A549 (cell line): ENCODE measurements at regions not wholly inside any gene's neighbourhood (a gene's known extent, or its start where the extent isn't known, plus 50 kb on each side); places are given as distances from the start of the nearest gene placed in this dataset.

Experiments used
- ATAC-seq, 2 experiments: fragments of 200-7000 bp in 1 of 2; fragments of >200 bp in 1 of 2; cut with Nextera tagmentation in 1 of 2; cut with Tn5 transposase in 1 of 2; 3 replicates each; pipeline versions ENCODE4 v1.8.0 to v1.9.1; 2018 to 2020; ENCODE audit warnings: mild to moderate bottlenecking in 1 of 2, moderate library complexity in 1 of 2
- CTCF ChIA-PET: fragments of 300-600 bp; sonication (Branson Sonifier 250); formaldehyde crosslinking; extraction: SDS; loops from one replicate; lab custom pipeline; 2021; ENCODE audit warnings: antibody characterized with exemption, inconsistent platforms; lab: Yijun Ruan, JAX
- POLR2A ChIA-PET: fragments of 350-600 bp; formaldehyde crosslinking; extraction: SDS; loops from one replicate; lab custom pipeline; 2021; ENCODE audit warnings: antibody characterized with exemption, inconsistent platforms; lab: Yijun Ruan, JAX
- DNase-seq, 2 experiments: peaks; one replicate each; pipeline versions ENCODE4 v3.0.0 to v3.0.0-alpha.2; 2011 to 2016; ENCODE audit warnings: low read depth in 1 of 2, low spot score in 1 of 2
- FAIRE-seq: peaks from 2 replicates; lab custom pipeline; 2011; peaks lifted over from hg19 to GRCh38; lab: Jason Lieb, UNC
- H3K27ac ChIP-seq, 2 experiments: fragments of >200 bp; sonication (Bioruptor Twin); formaldehyde crosslinking; 3 replicates each; pipeline ENCODE4 v1.5.1; 2016 to 2017
- H3K4me1 ChIP-seq: fragments of >200 bp; sonication (Bioruptor Twin); formaldehyde crosslinking; 3 replicates; pipeline ENCODE4 v1.6.1; 2016
- H3K4me2 ChIP-seq: fragments of >200 bp; sonication (Bioruptor Twin); formaldehyde crosslinking; 3 replicates; pipeline ENCODE4 v1.6.1; 2016
- H3K4me3 ChIP-seq: fragments of >200 bp; sonication (Bioruptor Twin); formaldehyde crosslinking; 3 replicates; pipeline ENCODE4 v1.5.1; 2016
- H3K9me3 ChIP-seq: fragments of >200 bp; sonication (Bioruptor Twin); formaldehyde crosslinking; 3 replicates; pipeline ENCODE4 v1.6.1; 2016
- FOSL2 ChIP-seq, 2 experiments: fragments of 450-650 bp in 1 of 2; fragments of >200 bp in 1 of 2; sonication (Bioruptor Twin) in 1 of 2; formaldehyde crosslinking; IDR thresholded peaks; 2 replicates each; pipeline versions ENCODE4 v1.5.0 to v1.6.1; 2016 to 2020; ENCODE audit warnings: mild to moderate bottlenecking in 1 of 2, moderate library complexity in 1 of 2
- FOXS1 ChIP-seq: fragments of 250-450 bp; sonication (Bioruptor Pico); IDR thresholded peaks from 2 replicates; pipeline ENCODE4 v1.5.0; 2020; ENCODE audit warnings: mild to moderate bottlenecking, moderate library complexity
- HDAC2 ChIP-seq: fragments of 200-600 bp; sonication (generic); IDR thresholded peaks from 2 replicates; pipeline ENCODE4 v1.6.1; 2016
- JUN ChIP-seq, 2 experiments: fragments of >200 bp; sonication (Bioruptor Twin); formaldehyde crosslinking; IDR thresholded peaks; 2 replicates in 1 of 2; 3 replicates in 1 of 2; pipeline ENCODE4 v1.6.1; 2016 to 2017
- PHF8 ChIP-seq: fragments of 200-600 bp; sonication (generic); IDR thresholded peaks from 2 replicates; pipeline ENCODE4 v1.6.1; 2016; ENCODE audit warnings: low read depth, mild to moderate bottlenecking, antibody characterized with exemption, moderate library complexity, borderline replicate concordance
- RNF2 ChIP-seq: fragments of 200-600 bp; sonication (generic); IDR thresholded peaks from 2 replicates; pipeline ENCODE4 v1.6.1; 2016; ENCODE audit warnings: low read depth, mild to moderate bottlenecking, antibody characterized with exemption, moderate library complexity, borderline replicate concordance
- TFCP2L1 ChIP-seq: fragments of 250-450 bp; sonication (Bioruptor Pico); IDR thresholded peaks from 2 replicates; pipeline ENCODE4 v1.5.0; 2021; ENCODE audit warnings: mild to moderate bottlenecking
- WGBS: methylation state at CpG from one replicate; pipeline ENCODE4 v1.1.6; 2017; ENCODE audit errors: missing lambda C conversion rate; 5-methylcytosine and 5-hydroxymethylcytosine counted together
- TF ChIP-seq, protein P1 (sequence below): fragments of 250-450 bp; sonication (Bioruptor Pico); IDR thresholded peaks from 2 replicates; pipeline ENCODE4 v1.5.0; 2021; ENCODE audit warnings: mild to moderate bottlenecking, moderate library complexity, borderline replicate concordance
- TF ChIP-seq, protein P2 (sequence below): fragments of 200-600 bp; sonication (generic); IDR thresholded peaks from 2 replicates; pipeline ENCODE4 v1.6.1; 2016; ENCODE audit warnings: antibody characterized with exemption, mild to moderate bottlenecking, moderate library complexity

DNA sequence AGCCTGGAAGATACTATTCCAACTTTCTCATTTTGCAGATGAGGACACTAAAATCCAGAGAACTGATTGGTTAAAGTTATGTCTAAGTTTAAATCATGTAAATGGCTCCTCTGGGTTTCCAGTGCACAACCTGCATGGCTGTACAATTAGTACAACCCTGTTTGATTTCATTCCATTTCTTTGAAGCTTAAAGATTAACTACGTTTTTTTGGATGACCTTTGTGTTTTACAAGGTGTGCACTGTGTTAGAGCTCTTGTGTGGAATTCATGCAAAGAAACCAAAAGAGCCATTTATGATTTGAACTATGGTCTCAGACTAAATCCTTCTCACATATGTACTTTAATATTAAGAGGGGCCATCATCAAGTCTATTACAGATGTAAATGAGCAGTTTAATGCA lies 149.5 kb downstream of the TMEM168 start:
- H3K4me3 ChIP-seq: no peak overlapping the region
- H3K4me1 ChIP-seq: no peaks in the 10 kb centered on the region
- no peak for ATAC-seq
- FAIRE-seq: no peak
- no peak overlapping the region for H3K4me2 ChIP-seq
- no peak overlapping the region for H3K27ac ChIP-seq
- TF ChIP-seq, protein P1, sequence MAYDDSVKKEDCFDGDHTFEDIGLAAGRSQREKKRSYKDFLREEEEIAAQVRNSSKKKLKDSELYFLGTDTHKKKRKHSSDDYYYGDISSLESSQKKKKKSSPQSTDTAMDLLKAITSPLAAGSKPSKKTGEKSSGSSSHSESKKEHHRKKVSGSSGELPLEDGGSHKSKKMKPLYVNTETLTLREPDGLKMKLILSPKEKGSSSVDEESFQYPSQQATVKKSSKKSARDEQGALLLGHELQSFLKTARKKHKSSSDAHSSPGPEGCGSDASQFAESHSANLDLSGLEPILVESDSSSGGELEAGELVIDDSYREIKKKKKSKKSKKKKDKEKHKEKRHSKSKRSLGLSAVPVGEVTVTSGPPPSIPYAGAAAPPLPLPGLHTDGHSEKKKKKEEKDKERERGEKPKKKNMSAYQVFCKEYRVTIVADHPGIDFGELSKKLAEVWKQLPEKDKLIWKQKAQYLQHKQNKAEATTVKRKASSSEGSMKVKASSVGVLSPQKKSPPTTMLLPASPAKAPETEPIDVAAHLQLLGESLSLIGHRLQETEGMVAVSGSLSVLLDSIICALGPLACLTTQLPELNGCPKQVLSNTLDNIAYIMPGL: no peak
- no peak for TF ChIP-seq RNF2
- POLR2A ChIA-PET: no interaction called here
- no peaks in the 10 kb centered on the region for H3K9me3 ChIP-seq
- no peak for DNase-seq
- WGBS: 2% methylated on average over 1 of the region's 1 CpG
- CTCF ChIA-PET: no interaction called here

DNA sequence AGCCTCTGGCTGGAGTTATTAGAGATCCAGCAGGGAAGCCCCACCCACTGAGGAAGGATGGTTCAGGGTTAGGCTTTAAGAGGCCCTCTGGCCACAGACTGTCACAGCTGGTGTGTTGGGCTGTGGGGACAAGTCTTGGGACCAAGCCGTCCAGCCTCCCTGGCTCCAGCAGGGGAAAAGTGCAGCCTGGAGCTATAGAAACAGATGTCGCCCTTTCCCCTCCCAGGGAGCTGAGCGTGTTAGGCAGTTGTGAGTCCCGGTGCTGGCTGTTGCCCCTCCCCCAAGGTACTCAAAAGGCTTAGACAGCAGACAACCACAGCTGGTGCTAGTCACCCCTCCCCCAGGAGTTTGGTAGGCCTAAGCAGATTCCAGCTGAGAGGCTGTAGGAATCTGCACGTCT lies 143.4 kb downstream of the TMEM168 start:
- ATAC-seq (no peak), DNase-seq (no peak), FAIRE-seq (no peak)
- WGBS: 57% methylated on average over 4 of the region's 5 CpGs
- no peak overlapping the region for H3K4me2 ChIP-seq
- no peak for TF ChIP-seq PHF8
- CTCF ChIA-PET: no interaction called here
- POLR2A ChIA-PET: no interaction called here
- H3K27ac ChIP-seq: no peak overlapping the region
- H3K4me3 ChIP-seq: no peak overlapping the region
- 0 out of 3 replicates have a peak, but pooled peaks cover 2% of the 10 kb centered on the region for H3K9me3 ChIP-seq
- no peaks in the 10 kb centered on the region for H3K4me1 ChIP-seq

DNA sequence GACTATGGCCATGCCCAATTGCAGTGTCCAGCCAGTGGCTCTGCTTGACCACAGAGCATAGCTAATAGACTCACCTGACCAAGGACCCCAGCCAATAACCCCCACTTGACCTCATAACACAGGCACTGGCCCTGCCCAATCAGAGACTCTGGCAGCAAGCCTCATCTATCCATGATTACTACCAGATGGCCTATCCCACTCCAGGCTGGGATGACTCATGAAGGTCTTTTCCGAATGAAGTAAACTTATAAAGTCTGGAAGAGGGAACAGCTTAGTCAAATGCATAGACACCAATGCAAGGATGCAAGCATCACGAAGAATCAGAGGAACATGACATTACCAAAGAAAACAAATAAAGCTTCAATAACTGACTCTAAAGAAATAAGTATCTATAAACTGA lies 141.4 kb downstream of the TMEM168 start:
- ATAC-seq: no peak
- CTCF ChIA-PET: no interaction called here

DNA sequence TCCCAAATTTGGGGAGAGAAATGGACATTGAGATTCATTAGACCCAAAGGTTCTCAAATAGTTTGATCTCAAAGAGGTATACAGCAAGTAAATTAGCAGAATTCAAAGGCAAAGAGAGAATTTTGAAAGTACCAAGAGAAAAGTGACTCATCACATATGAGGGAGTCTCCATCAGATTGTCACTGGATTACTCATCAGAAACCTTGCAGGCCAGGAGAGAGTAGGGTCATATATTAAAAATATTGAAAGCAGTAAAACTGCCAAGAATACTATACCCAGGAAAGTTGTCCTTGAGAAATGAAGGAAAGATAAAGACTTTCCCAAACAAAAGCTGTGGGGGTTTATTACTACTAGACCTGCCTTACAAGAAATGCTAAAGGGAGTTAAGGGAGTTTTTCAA lies 140.6 kb downstream of the TMEM168 start:
- FAIRE-seq (no peak), ATAC-seq (peak in 1 of 2 experiments; percentile 43; a peak in 1 of 6 replicates), DNase-seq (no peak)
- ChIA-PET CTCF (no interaction called here), POLR2A (no interaction called here)
- Histone ChIP-seq H3K4me3 (no peak overlapping the region), H3K4me1 (no peaks in the 10 kb centered on the region), H3K4me2 (no peak overlapping the region), H3K27ac (no peak overlapping the region), H3K9me3 (0 out of 3 replicates have a peak, but pooled peaks cover 2% of the 10 kb centered on the region)
- TF ChIP-seq FOSL2 (IDR thresholded peaks at IDR 0.05): no peak
- TF ChIP-seq FOSL2 (CRISPR knock-in tag; IDR thresholded peaks at IDR 0.05): peak; percentile 51; the same call in 1 of the 2 replicates
- TF ChIP-seq TFCP2L1 (CRISPR knock-in tag): no peak

More for the DNA sequence above, 141.4 kb downstream of the TMEM168 start:
- H3K9me3 ChIP-seq: 0 out of 3 replicates have a peak, but pooled peaks cover 2% of the 10 kb centered on the region
- H3K27ac ChIP-seq: no peak overlapping the region
- TF ChIP-seq, protein P2, sequence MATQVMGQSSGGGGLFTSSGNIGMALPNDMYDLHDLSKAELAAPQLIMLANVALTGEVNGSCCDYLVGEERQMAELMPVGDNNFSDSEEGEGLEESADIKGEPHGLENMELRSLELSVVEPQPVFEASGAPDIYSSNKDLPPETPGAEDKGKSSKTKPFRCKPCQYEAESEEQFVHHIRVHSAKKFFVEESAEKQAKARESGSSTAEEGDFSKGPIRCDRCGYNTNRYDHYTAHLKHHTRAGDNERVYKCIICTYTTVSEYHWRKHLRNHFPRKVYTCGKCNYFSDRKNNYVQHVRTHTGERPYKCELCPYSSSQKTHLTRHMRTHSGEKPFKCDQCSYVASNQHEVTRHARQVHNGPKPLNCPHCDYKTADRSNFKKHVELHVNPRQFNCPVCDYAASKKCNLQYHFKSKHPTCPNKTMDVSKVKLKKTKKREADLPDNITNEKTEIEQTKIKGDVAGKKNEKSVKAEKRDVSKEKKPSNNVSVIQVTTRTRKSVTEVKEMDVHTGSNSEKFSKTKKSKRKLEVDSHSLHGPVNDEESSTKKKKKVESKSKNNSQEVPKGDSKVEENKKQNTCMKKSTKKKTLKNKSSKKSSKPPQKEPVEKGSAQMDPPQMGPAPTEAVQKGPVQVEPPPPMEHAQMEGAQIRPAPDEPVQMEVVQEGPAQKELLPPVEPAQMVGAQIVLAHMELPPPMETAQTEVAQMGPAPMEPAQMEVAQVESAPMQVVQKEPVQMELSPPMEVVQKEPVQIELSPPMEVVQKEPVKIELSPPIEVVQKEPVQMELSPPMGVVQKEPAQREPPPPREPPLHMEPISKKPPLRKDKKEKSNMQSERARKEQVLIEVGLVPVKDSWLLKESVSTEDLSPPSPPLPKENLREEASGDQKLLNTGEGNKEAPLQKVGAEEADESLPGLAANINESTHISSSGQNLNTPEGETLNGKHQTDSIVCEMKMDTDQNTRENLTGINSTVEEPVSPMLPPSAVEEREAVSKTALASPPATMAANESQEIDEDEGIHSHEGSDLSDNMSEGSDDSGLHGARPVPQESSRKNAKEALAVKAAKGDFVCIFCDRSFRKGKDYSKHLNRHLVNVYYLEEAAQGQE: no peak
- no peak for TF ChIP-seq JUN (IDR thresholded peaks at IDR 0.05)
- no peak for TF ChIP-seq FOXS1 (CRISPR knock-in tag)
- TF ChIP-seq HDAC2: no peak
- DNase-seq (no peak), FAIRE-seq (no peak)
- no peak overlapping the region for H3K4me3 ChIP-seq
- H3K4me2 ChIP-seq: no peak overlapping the region
- POLR2A ChIA-PET: no interaction called here
- WGBS: 8% methylated on average over 2 of the region's 2 CpGs
- H3K4me1 ChIP-seq: no peaks in the 10 kb centered on the region
